ENCODE measurements at regions not wholly inside any gene's neighbourhood (a gene's known extent, or its start where the extent isn't known, plus 50 kb on each side); places are given as distances from the start of the nearest gene placed in this dataset.
"Not testable (repeated sequence)": the region's sequence is repeated elsewhere in the genome, so short reads cannot be mapped to it uniquely, and the experiment has no call there.

- TF ChIP-seq CTCF, POLR2A (IDR thresholded peaks at IDR 0.05): not testable (repeated sequence)
Observed at GRCh38 chr9:3733527-3734262, 207.9 kb upstream of the RFX3 start.
